Activated CD8-positive, alpha-beta memory T cell treated with anti-CD3 and anti-CD28 coated beads for 36 hours (primary cell): ENCODE measurements at regions not wholly inside any gene's neighbourhood (a gene's known extent, or its start where the extent isn't known, plus 50 kb on each side); places are given as distances from the start of the nearest gene placed in this dataset.

Experiments
- CTCF ChIA-PET: fragments of 350-600 bp; sonication (Branson Sonifier 250); formaldehyde crosslinking; loops from one replicate; lab custom pipeline; 2021; ENCODE audit warnings: antibody characterized with exemption; lab: Charles Lee
- POLR2A ChIA-PET: fragments of 350-600 bp; sonication (Branson Sonifier 250); formaldehyde crosslinking; loops from one replicate; lab custom pipeline; 2021; ENCODE audit warnings: antibody characterized with exemption; lab: Charles Lee

- ChIA-PET CTCF (interaction anchor here (0.6 to 3.2 kb wide), 7 partner anchors 12 to 223 kb away, joined by 3 to 11 read pairs (median 5); no protein-coding TSS in a partner anchor), POLR2A (interaction anchor here (0.9 kb wide), 1 partner anchor 112 kb away, joined by 3 read pairs; no protein-coding TSS in a partner anchor)
Measured at GRCh38 chr7:38331853-38332595, 58.6 kb upstream of the TARP start.

GRCh38 chr7:38330861-38331621 is 57.6 kb upstream of the TARP start:
- ChIA-PET POLR2A (interaction anchor here (0.9 kb wide), 1 partner anchor 111 kb away, joined by 3 read pairs; no protein-coding TSS in a partner anchor), CTCF (interaction anchor here (0.7 to 3.2 kb wide), 14 partner anchors 9 to 223 kb away, joined by 3 to 11 read pairs (median 4); no protein-coding TSS in a partner anchor)

DNA sequence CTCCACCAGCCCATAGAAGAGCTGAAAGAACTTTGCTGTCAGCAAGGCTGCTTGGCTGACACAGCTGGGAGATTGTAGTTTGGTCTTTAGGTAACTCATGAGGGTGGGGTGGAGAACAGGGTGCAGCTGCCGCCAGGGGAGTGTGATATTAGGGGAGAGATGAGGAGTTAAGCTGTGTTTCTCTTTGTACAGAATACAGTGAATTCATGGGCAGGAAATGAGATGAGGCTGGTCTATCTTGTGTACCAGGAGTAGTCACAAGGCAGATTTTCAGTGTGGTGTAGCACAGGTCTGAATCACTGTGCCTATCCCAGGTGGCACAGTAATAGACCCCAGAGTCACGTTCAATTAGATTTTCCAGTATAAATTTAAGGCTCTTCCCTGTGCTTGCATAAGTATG is 56.6 kb upstream of the TARP start:
- ChIA-PET POLR2A (no interaction called here), CTCF (interaction anchor here (1.1 to 3.2 kb wide), 4 partner anchors 28 to 222 kb away, joined by 3 to 11 read pairs (median 4); no protein-coding TSS in a partner anchor)

GRCh38 chr7:38329340-38329739 is 55.9 kb upstream of the TARP start:
- CTCF ChIA-PET: interaction anchor here (1.4 to 3.2 kb wide), 2 partner anchors 113 to 221 kb away, joined by 3 to 11 read pairs; no protein-coding TSS in a partner anchor
- POLR2A ChIA-PET: no interaction called here

- ChIA-PET POLR2A (no interaction called here), CTCF (interaction anchor here (3.2 kb wide), 1 partner anchor 113 kb away, joined by 11 read pairs; no protein-coding TSS in a partner anchor)
Measured at GRCh38 chr7:38328814-38329213, 55.4 kb upstream of the TARP start.

GRCh38 chr7:38327637-38328036 is 54.2 kb upstream of the TARP start:
- POLR2A ChIA-PET: no interaction called here
- CTCF ChIA-PET: interaction anchor here (1.2 kb wide), 1 partner anchor 41 kb away, joined by 3 read pairs; no protein-coding TSS in a partner anchor
